ENCODE measurements at regions not wholly inside any gene's neighbourhood (a gene's known extent, or its start where the extent isn't known, plus 50 kb on each side); places are given as distances from the start of the nearest gene placed in this dataset.
"Not testable (repeated sequence)": the region's sequence is repeated elsewhere in the genome, so short reads cannot be mapped to it uniquely, and the experiment has no call there.

DNA sequence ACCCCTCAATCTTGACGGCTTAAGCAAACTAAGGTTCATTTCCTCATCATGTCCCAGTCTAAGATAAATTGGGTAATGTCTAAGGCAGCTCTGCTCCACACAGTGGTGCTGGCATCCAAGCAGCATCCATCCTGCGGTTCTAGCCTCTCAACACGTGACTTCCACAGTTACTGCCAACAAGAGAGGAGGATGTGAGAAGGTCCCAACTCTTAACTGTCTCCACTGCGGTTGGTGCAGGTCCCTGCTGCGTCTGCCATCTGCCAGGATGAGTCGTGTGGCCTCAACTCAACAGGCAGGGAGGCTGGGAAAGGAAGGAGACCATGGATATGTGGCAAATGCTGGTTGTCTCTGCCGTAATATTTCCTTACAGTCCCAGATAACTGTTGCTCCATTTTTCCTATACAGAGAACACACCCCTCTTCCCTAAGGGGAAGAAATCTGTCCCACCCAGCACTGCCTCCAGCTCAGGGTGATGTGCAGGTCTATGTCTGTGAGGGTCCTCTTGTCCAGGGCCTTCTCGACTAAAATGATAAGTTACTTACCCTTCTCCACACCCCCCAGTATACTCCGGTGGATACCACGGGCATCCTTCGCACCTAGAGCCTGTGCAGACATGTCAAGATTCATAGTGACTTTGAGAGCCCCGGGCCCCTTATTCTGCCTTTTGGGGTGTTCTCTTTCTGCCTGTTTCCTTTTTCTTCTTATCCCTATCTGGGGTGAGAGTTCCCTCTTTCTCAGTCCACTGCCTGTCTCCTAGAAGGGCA, 64.7 kb downstream of the KCNJ18 start:
- H3K4me3 ChIP-seq (ENCODE audit: low read depth, low read length), result no peak overlapping the region
- no peak for DNase-seq (ENCODE audit: low read depth)
- TF ChIP-seq CTCF (conservative IDR thresholded peaks at IDR 0.05; ENCODE audit: low read depth, low read length), result no peak

- H3K4me3 ChIP-seq (ENCODE audit: low read depth, low read length); DNase-seq (ENCODE audit: low read depth): not testable (repeated sequence)
These were observed 67.3 kb downstream of the KCNJ18 start for GRCh38 chr17:21759636-21760035.

DNA sequence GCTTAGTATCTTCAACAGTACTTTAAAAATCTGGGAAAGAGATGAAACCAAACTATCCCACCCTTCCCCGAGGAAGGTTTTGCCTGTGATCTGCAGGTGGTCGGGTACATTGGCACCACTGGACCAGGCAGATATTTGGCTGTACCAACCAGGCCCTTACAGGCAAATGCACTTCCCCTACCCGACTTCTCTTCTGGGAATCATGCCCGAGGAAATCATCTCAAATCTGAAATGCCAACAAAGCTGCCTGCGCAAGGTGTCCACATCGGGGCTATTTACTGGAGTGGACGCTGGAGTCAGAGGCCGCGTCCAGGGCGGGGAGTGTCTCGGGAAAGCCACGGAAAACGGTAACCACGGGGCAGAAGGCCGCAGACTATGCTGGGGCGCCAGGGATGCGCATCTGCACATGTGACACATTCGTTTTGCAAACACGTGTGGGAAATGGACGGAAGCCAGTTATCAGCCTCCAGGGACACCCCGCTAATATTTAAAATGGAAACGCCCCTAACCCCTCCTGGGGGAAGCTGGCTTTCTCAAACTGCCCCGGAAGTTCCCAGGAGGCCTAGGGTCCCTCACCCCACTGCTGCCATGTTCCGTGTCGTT, 71.5 kb downstream of the KCNJ18 start:
- H3K4me3 ChIP-seq (ENCODE audit: low read depth, low read length); DNase-seq (ENCODE audit: low read depth): not testable (repeated sequence)

- H3K4me3 ChIP-seq (ENCODE audit: low read depth, low read length); DNase-seq (ENCODE audit: low read depth): not testable (repeated sequence)
These were observed 73.4 kb downstream of the KCNJ18 start for GRCh38 chr17:21765651-21766290.

GRCh38 chr17:21766565-21766964, 74.2 kb downstream of the KCNJ18 start:
- not testable (repeated sequence) for DNase-seq (ENCODE audit: low read depth); H3K4me3 ChIP-seq (ENCODE audit: low read depth, low read length)

DNA sequence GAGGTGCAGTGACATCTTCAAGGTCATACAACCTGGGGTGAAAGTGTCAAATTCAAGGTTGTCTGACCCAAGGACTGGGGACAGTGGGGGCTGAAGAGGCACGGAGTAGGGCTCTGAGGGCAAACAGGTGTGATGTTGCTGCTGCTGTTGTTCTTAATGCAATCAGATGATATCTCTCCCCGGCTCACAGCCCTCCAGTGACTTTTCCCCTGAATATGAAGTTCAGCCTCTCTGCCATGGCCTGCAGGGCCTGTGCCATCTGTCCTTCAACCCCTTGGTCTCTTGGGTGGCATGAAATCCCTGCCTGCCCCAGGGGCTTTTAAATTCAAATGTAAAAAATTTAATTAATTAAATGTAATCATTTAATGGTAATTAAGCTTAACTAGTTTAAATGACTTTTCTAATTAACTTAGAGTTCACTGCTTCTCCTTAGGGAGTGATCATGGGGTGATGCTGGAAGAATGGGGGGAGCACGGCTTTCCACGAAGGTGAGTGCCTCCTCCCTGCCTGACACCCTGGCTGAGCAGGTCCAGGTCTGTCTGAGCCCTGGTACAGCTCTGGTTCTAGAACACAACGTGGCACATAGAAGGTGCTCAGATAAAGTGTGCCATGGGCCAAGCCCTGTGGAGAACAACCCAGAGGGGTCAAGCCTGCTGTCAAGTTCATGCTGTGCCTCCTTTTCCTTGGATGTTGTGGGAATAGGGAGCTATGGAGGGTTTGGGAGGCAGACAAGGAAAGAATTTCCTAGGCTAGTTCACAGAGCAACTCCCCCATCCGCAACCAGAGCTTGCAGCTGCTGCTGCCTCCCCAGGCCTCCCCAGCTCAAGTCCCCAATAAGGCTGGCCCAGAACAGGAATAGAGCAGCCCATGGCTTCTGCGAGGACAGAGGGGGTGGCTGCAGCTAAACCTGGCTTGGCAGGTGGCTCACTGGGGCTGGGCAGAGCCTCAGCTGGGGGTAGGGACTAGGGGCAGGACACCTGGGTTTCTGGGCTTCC, 75.1 kb downstream of the KCNJ18 start:
- not testable (repeated sequence) for DNase-seq (ENCODE audit: low read depth); H3K4me3 ChIP-seq (ENCODE audit: low read depth, low read length)

DNA sequence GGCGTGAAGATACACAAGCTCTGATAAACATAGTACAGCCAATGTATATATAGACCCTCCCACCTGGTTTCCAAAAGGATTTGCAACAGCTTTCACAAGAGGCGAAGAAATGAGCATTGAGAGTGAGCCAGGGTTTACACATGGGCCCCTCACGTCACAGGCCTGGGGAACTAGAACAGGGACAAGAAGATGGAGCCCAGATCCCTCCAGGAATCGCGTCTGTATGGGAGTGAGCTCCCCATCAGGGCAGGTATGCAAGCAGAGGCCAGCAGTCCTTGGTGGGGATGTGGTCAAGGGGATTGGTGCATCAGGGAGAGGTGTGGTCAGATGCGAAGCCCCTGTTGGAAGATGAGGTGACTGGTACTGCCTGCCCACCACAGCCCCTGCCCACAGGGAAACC, 75.9 kb downstream of the KCNJ18 start:
- H3K4me3 ChIP-seq (ENCODE audit: low read depth, low read length); DNase-seq (ENCODE audit: low read depth): not testable (repeated sequence)

GRCh38 chr17:21768729-21769462, 76.6 kb downstream of the KCNJ18 start:
- not testable (repeated sequence) for H3K4me3 ChIP-seq (ENCODE audit: low read depth, low read length); DNase-seq (ENCODE audit: low read depth)

- not testable (repeated sequence) for DNase-seq (ENCODE audit: low read depth); H3K4me3 ChIP-seq (ENCODE audit: low read depth, low read length)
These were observed 77.5 kb downstream of the KCNJ18 start for GRCh38 chr17:21769781-21770180.

GRCh38 chr17:21770466-21771446, 78.4 kb downstream of the KCNJ18 start:
- not testable (repeated sequence) for DNase-seq (ENCODE audit: low read depth); H3K4me3 ChIP-seq (ENCODE audit: low read depth, low read length)

- DNase-seq (ENCODE audit: low read depth), result no peak
- no peak for TF ChIP-seq CTCF (conservative IDR thresholded peaks at IDR 0.05; ENCODE audit: low read depth, low read length)
- no peak overlapping the region for H3K4me3 ChIP-seq (ENCODE audit: low read depth, low read length)
These were observed 80.0 kb downstream of the KCNJ18 start for GRCh38 chr17:21772321-21772720.

GRCh38 chr17:21772991-21773713, 80.8 kb downstream of the KCNJ18 start:
- not testable (repeated sequence) for H3K4me3 ChIP-seq (ENCODE audit: low read depth, low read length); DNase-seq (ENCODE audit: low read depth)

Measured in choroid plexus epithelial cell (primary cell).